ENCODE measurements at regions not wholly inside any gene's neighbourhood (a gene's known extent, or its start where the extent isn't known, plus 50 kb on each side); places are given as distances from the start of the nearest gene placed in this dataset.

- H3K79me2 ChIP-seq (ENCODE audit: control insufficient read depth, insufficient read depth, low read length), result no peaks in the 10 kb centered on the region
- dilution Hi-C loops (cut with MboI; ENCODE audit: extremely low pct_ligation_motif_present, low sequenced_read_pairs), result no loop called here
- no peak overlapping the region for H3K4me3 ChIP-seq (replicated peaks in 1 of 3; ENCODE audit: insufficient read depth in 1 of 3, low read depth in 1 of 3, low read length in 3 of 3)
- DNase-seq (ENCODE audit: low read depth, low spot score) (no peak), FAIRE-seq (no peak)
- no peak overlapping the region for H3K9ac ChIP-seq (replicated peaks; ENCODE audit: extremely low read depth, insufficient read depth, low read length)
- POLR2A ChIA-PET, result no interaction called here
- CTCF ChIA-PET, result no interaction called here
- H3K27me3 ChIP-seq (ENCODE audit: control insufficient read depth in 2 of 2, insufficient read depth in 2 of 2, low read length in 2 of 2), result no peaks in the 10 kb centered on the region
- H3K9me3 ChIP-seq (replicated peaks; ENCODE audit: control insufficient read depth, insufficient read depth, low read length), result no peaks in the 10 kb centered on the region
- H3K27ac ChIP-seq (ENCODE audit: insufficient read depth, low read depth, low read length), result no peak overlapping the region
- intact Hi-C loops (cut with micrococcal nuclease), result no loop called here
- peaks cover 26% of the 10 kb centered on the region for H3K4me1 ChIP-seq (ENCODE audit: control insufficient read depth, extremely low read depth, insufficient read depth, low read length)
- BruUV-seq (replicated peaks), result no TSS peak
- no peak overlapping the region for H2AFZ ChIP-seq (ENCODE audit: low read depth, low read length)
- no peak overlapping the region for H3K4me2 ChIP-seq (ENCODE audit: insufficient read depth, low read length)
- TF ChIP-seq FOS (IDR thresholded peaks at IDR 0.05; ENCODE audit: borderline replicate concordance, insufficient read depth, low read length) (no peak), GATA2 (IDR thresholded peaks at IDR 0.05; ENCODE audit: insufficient read depth, insufficient read length, low read depth, low read length) (no peak), CTCF (IDR thresholded peaks at IDR 0.05; ENCODE audit: extremely low read depth in 1 of 2, insufficient read depth in 1 of 2, low read depth in 1 of 2, low read length in 2 of 2) (no peak), POLR2A (IDR thresholded peaks at IDR 0.05; ENCODE audit: low read depth, low read length) (no peak), JUN (IDR thresholded peaks at IDR 0.05; ENCODE audit: borderline replicate concordance, insufficient read depth, insufficient read length, low read depth) (no peak), POLR2AphosphoS5 (IDR thresholded peaks at IDR 0.05; ENCODE audit: insufficient read depth, low read depth, low read length) (no peak), MAX (IDR thresholded peaks at IDR 0.05; ENCODE audit: insufficient read depth, insufficient read length) (no peak), MYC (IDR thresholded peaks at IDR 0.05; ENCODE audit: low read depth, low read length) (no peak), EZH2 (IDR thresholded peaks at IDR 0.05; ENCODE audit: borderline replicate concordance, low read depth, low read length, severe bottlenecking) (no peak)
- H4K20me1 ChIP-seq (replicated peaks; ENCODE audit: control insufficient read depth, extremely low read depth, insufficient read depth, low read length), result no peaks in the 10 kb centered on the region
- no peaks in the 10 kb centered on the region for H3K9me1 ChIP-seq (replicated peaks; ENCODE audit: control insufficient read depth, extremely low read depth, insufficient read depth, low read length)
- H3K36me3 ChIP-seq (ENCODE audit: control insufficient read depth in 2 of 2, extremely low read depth in 1 of 2, insufficient read depth in 2 of 2, low read length in 2 of 2), result no peaks in the 10 kb centered on the region
Observed at GRCh38 chr9:13901176-13901575, 412.8 kb downstream of the NFIB start.

Data from endothelial cell of umbilical vein (primary cell).